PC-3 (cell line): ENCODE measurements at regions not wholly inside any gene's neighbourhood (a gene's known extent, or its start where the extent isn't known, plus 50 kb on each side); places are given as distances from the start of the nearest gene placed in this dataset.

ENCODE experiments used
- ATAC-seq: fragments of 200-7000 bp; cut with Tn5 transposase; 2 replicates; pipeline ENCODE4 v1.9.1; 2020; ENCODE audit warnings: mild to moderate bottlenecking, moderate library complexity
- BruUV-seq: library from RNA; stranded (reverse); fragments of 400-500 nt; replicated peaks from 2 replicates; lab custom pipeline; 2021; lab: Mats Ljungman, UMichigan
- CTCF ChIA-PET: fragments of 300-600 bp; sonication (Branson Sonifier 250); formaldehyde crosslinking; loops from one replicate; lab custom pipeline; 2022; ENCODE audit warnings: antibody characterized with exemption; lab: Charles Lee
- POLR2A ChIA-PET: fragments of 300-600 bp; sonication (Branson Sonifier 250); formaldehyde crosslinking; loops from one replicate; lab custom pipeline; 2022; ENCODE audit warnings: antibody characterized with exemption; ENCODE audit not compliant: unreplicated experiment; lab: Charles Lee
- DNase-seq: peaks from one replicate; pipeline ENCODE4 v3.0.0-alpha.2; 2015
- H2AFZ ChIP-seq: fragments of 300-600 bp; sonication (generic); 2 replicates; pipeline ENCODE4 v1.6.0; 2016; ENCODE audit warnings: antibody characterized with exemption, low read length
- H3F3A ChIP-seq: fragments of 300-600 bp; sonication (generic); one replicate; pipeline ENCODE4 v1.6.0; 2017; ENCODE audit warnings: antibody characterized with exemption, low read length, control low read depth, mild to moderate bottlenecking; ENCODE audit not compliant: unreplicated experiment
- H3K27ac ChIP-seq: fragments of 300-600 bp; sonication (generic); 2 replicates; pipeline ENCODE4 v1.5.1; 2016; ENCODE audit warnings: mild to moderate bottlenecking, low read length
- H3K27me3 ChIP-seq: fragments of 300-600 bp; sonication (generic); 2 replicates; pipeline ENCODE4 v1.6.1; 2016; ENCODE audit warnings: low read length, mixed read lengths
- H3K36me3 ChIP-seq: fragments of 300-600 bp; sonication (generic); 2 replicates; pipeline ENCODE4 v1.6.1; 2016; ENCODE audit warnings: low read depth, mixed run types, low read length, mixed read lengths
- H3K4me1 ChIP-seq: fragments of 300-600 bp; sonication (generic); 2 replicates; pipeline ENCODE4 v1.5.1; 2016; ENCODE audit warnings: low read length; ENCODE audit not compliant: insufficient read depth
- H3K4me2 ChIP-seq: fragments of 300-600 bp; sonication (generic); 2 replicates; pipeline ENCODE4 v1.6.0; 2016; ENCODE audit warnings: low read length
- H3K4me3 ChIP-seq: fragments of 300-600 bp; sonication (generic); 2 replicates; pipeline ENCODE4 v1.5.1; 2016; ENCODE audit warnings: mild to moderate bottlenecking, low read length, mixed read lengths
- H3K79me2 ChIP-seq: fragments of 300-600 bp; sonication (generic); 2 replicates; pipeline ENCODE4 v1.6.1; 2017; ENCODE audit warnings: low read length, mixed read lengths
- H3K9ac ChIP-seq: fragments of 300-600 bp; sonication (generic); 2 replicates; pipeline ENCODE4 v1.6.0; 2016; ENCODE audit warnings: mild to moderate bottlenecking, low read length
- H3K9me2 ChIP-seq: fragments of 300-600 bp; sonication (generic); replicated peaks from 2 replicates; pipeline ENCODE4 v1.6.1; 2016; ENCODE audit warnings: mixed run types, low read length, mixed read lengths
- H3K9me3 ChIP-seq: fragments of 300-600 bp; sonication (generic); 2 replicates; pipeline ENCODE4 v1.6.1; 2016; ENCODE audit warnings: low read length, mixed read lengths
- H4K20me1 ChIP-seq: fragments of 300-600 bp; sonication (generic); 2 replicates; pipeline ENCODE4 v1.6.1; 2016; ENCODE audit warnings: low read length, mixed read lengths
- EZH2 ChIP-seq: fragments of 300-600 bp; sonication (generic); IDR thresholded peaks from one replicate; pipeline ENCODE4 v1.6.1; 2017; ENCODE audit warnings: antibody characterized with exemption, mild to moderate bottlenecking, low read length; ENCODE audit not compliant: unreplicated experiment
- EZH2phosphoT487 ChIP-seq: fragments of 300-600 bp; sonication (generic); IDR thresholded peaks from 2 replicates; pipeline ENCODE4 v1.6.1; 2018; ENCODE audit warnings: mild to moderate bottlenecking, antibody characterized with exemption, low read length, borderline replicate concordance
- intact Hi-C: fragments of 100-400 bp; cut with micrococcal nuclease; formaldehyde crosslinking; loops from 2 replicates; pipeline ENCODE4 v1.9.0; 2023
- TF ChIP-seq, protein P1 (sequence below): fragments of 300-600 bp; sonication (generic); conservative IDR thresholded peaks from 2 replicates; pipeline ENCODE4 v1.5.1; 2017; ENCODE audit warnings: antibody characterized with exemption, low read depth, mild to moderate bottlenecking, low read length

DNA sequence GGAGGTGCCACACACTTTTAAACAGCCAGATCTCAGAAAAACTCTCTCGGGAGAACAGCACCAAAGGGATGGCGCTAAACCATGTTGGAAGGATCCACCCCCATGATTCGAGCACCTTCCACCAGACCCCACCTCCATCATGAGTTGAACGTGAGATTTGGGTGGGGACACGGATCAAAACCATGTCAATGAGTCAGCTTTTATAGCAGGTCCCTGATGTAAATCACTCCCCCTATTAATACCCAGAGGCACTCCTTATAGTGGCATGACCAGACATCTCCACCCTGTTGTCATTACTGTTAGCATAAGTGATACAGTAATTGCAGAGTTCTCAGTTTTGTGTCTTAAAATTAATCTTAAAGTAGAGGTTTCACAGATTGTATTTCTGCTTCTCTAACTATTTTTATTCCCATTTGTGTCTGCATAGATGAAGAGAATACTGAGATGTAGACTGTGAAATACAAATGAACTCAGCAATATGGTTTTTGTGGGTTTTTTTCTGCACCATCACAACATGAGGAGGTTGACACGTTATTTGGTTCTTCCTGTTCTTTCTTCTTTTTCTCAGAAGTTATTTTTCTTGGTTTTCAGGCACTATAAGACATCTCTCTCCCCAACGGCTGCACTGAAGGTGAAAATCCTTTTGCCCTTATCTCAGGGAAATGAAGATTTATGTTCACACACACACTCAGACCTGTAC is 218.2 kb downstream of the ARL4C start:
- TF ChIP-seq EZH2phosphoT487: no peak
- TF ChIP-seq, protein P1, sequence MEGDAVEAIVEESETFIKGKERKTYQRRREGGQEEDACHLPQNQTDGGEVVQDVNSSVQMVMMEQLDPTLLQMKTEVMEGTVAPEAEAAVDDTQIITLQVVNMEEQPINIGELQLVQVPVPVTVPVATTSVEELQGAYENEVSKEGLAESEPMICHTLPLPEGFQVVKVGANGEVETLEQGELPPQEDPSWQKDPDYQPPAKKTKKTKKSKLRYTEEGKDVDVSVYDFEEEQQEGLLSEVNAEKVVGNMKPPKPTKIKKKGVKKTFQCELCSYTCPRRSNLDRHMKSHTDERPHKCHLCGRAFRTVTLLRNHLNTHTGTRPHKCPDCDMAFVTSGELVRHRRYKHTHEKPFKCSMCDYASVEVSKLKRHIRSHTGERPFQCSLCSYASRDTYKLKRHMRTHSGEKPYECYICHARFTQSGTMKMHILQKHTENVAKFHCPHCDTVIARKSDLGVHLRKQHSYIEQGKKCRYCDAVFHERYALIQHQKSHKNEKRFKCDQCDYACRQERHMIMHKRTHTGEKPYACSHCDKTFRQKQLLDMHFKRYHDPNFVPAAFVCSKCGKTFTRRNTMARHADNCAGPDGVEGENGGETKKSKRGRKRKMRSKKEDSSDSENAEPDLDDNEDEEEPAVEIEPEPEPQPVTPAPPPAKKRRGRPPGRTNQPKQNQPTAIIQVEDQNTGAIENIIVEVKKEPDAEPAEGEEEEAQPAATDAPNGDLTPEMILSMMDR: no peak
- TF ChIP-seq EZH2: no peak
- no peak overlapping the region for H3K9ac ChIP-seq
- H3K27ac ChIP-seq: no peak overlapping the region
- CTCF ChIA-PET: no interaction called here
- H3K27me3 ChIP-seq: no peaks in the 10 kb centered on the region
- DNase-seq: no peak
- no peak overlapping the region for H2AFZ ChIP-seq
- no peaks in the 10 kb centered on the region for H3K79me2 ChIP-seq
- no peaks in the 10 kb centered on the region for H3F3A ChIP-seq
- no peak for ATAC-seq
- H3K4me3 ChIP-seq: no peak overlapping the region
- no peaks in the 10 kb centered on the region for H3K36me3 ChIP-seq
- H3K9me2 ChIP-seq: no peaks in the 10 kb centered on the region
- no peak overlapping the region for H3K4me2 ChIP-seq
- no peaks in the 10 kb centered on the region for H3K4me1 ChIP-seq
- H4K20me1 ChIP-seq: no peaks in the 10 kb centered on the region
- no peaks in the 10 kb centered on the region for H3K9me3 ChIP-seq
- POLR2A ChIA-PET: no interaction called here
- intact Hi-C loops: no loop called here
- no TSS peak for BruUV-seq

DNA sequence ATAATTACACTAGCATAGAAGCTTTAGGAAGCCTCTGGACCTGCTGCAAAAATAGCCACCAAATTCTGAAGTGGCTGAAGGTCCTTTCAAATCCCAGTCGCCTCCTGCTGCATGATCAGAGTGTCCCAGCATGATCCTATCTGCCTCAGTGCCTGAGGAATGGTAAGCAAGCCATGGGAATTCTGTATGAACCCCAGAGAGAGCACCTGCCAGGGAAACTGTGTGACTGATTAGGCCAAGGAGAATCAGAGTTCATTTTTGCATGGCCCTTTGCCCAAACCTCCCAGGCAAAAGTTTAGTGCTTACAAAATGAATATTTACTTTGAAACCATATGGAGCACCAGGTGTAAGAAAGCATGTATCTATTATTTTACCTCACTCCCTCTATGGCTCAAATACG is 221.4 kb downstream of the ARL4C start:
- H4K20me1 ChIP-seq: no peaks in the 10 kb centered on the region
- H3K27me3 ChIP-seq: no peaks in the 10 kb centered on the region
- DNase-seq (no peak), ATAC-seq (no peak)
- no peaks in the 10 kb centered on the region for H3K79me2 ChIP-seq
- no TSS peak for BruUV-seq
- TF ChIP-seq, protein P1: no peak
- TF ChIP-seq EZH2phosphoT487: no peak
- no peak for TF ChIP-seq EZH2
- H3K9me3 ChIP-seq: no peaks in the 10 kb centered on the region
- POLR2A ChIA-PET: no interaction called here
- intact Hi-C loops: no loop called here
- H3K4me1 ChIP-seq: no peaks in the 10 kb centered on the region
- no peaks in the 10 kb centered on the region for H3K9me2 ChIP-seq
- H3K36me3 ChIP-seq: no peaks in the 10 kb centered on the region
- no peak overlapping the region for H3K4me3 ChIP-seq
- H3F3A ChIP-seq: no peaks in the 10 kb centered on the region
- H2AFZ ChIP-seq: no peak overlapping the region
- no peak overlapping the region for H3K9ac ChIP-seq
- CTCF ChIA-PET: no interaction called here
- H3K4me2 ChIP-seq: no peak overlapping the region
- H3K27ac ChIP-seq: no peak overlapping the region

DNA sequence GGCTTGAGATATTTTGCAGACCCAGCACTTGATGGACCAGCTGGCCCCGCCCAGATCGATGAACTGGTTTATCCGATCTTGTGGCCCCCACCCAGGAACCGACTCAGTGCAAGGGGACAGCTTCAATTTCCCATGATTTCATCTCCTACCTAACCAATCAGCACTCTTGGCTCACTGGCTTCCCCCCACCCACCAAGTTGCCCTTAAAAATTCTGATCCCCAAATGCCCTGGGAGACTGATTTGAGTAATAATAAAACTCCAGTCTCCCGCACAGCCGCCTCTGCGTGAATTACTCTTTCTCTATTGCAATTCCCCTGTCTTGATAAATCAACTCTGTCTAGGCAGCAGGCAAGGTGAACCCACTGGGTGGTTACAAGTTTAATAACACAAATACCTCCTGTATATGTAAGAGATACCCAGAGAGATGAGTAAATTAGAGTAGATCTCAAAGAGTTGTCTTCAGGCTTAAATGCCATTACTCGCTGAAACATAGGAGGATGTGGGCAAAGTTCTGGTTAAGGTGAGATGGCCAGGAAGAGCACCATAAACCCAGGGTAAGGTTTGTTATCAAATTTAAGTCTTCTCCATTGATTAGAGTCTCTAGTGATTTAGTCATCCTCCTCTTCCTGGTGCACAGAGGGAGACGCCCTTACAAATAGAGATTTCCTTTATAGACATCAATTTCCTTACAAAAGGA is 222.8 kb downstream of the ARL4C start:
- ChIA-PET CTCF (interaction anchor here (0.7 kb wide), 1 partner anchor 9 kb away, joined by 5 read pairs; no protein-coding TSS in a partner anchor), POLR2A (no interaction called here)
- ATAC-seq: no peak
- H2AFZ ChIP-seq: no peak overlapping the region
- peaks cover 9% of the 10 kb centered on the region for H3K4me1 ChIP-seq
- H3K4me2 ChIP-seq: no peak overlapping the region
- H3K27me3 ChIP-seq: no peaks in the 10 kb centered on the region
- H3K9me3 ChIP-seq: no peaks in the 10 kb centered on the region
- H3K9ac ChIP-seq: no peak overlapping the region
- no peaks in the 10 kb centered on the region for H4K20me1 ChIP-seq
- no peaks in the 10 kb centered on the region for H3K9me2 ChIP-seq
- H3F3A ChIP-seq: no peaks in the 10 kb centered on the region
- no peak overlapping the region for H3K27ac ChIP-seq
- no TSS peak for BruUV-seq
- TF ChIP-seq EZH2 (no peak), EZH2phosphoT487 (no peak)
- TF ChIP-seq, protein P1: no peak
- H3K79me2 ChIP-seq: no peaks in the 10 kb centered on the region
- intact Hi-C loops: no loop called here
- H3K36me3 ChIP-seq: no peaks in the 10 kb centered on the region
- no peak overlapping the region for H3K4me3 ChIP-seq
- DNase-seq: no peak
